ENCODE measurements at regions not wholly inside any gene's neighbourhood (a gene's known extent, or its start where the extent isn't known, plus 50 kb on each side); places are given as distances from the start of the nearest gene placed in this dataset.
A peak's percentile ranks its signal among the peaks of the same experiment; 100 is the strongest.

DNA sequence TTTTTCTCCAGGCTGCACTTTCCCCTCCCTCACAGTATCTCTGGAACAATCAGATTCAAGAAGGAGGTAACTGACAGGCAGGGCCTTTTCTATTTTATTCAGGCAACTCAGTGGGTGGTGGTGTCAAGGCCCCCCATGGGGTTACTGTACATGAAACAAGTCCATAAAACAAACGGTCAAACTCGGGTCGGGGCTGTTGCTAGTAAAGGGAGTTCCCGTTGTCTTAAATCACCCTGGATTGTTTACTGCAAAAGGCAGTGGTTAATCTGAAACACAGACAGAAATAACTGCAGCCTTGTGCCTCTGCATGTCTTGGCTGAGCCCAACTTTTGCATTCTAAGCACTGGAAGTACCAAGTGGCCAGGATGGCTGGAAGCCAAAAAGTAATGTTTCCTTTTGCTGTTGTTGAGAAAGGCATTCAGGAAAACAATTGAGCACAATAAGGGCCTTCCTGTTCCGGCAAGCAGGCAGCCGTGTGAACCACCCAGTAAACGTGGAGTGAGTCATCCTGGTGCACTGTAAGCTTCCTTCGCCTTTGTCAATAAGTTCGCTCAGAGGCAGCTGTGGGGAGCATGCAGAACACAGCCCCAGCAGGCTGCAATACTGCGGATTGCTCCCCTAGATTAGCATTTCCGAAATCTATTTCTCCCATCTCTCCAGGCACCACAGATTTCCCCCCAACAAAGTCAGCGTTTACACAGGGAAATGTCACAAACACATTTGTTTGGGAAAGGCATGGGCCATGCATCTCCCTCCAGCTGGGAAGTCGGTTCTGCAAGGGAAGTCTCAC lies 149.6 kb downstream of the IRS1 start (continued):
- TF ChIP-seq, protein P1, sequence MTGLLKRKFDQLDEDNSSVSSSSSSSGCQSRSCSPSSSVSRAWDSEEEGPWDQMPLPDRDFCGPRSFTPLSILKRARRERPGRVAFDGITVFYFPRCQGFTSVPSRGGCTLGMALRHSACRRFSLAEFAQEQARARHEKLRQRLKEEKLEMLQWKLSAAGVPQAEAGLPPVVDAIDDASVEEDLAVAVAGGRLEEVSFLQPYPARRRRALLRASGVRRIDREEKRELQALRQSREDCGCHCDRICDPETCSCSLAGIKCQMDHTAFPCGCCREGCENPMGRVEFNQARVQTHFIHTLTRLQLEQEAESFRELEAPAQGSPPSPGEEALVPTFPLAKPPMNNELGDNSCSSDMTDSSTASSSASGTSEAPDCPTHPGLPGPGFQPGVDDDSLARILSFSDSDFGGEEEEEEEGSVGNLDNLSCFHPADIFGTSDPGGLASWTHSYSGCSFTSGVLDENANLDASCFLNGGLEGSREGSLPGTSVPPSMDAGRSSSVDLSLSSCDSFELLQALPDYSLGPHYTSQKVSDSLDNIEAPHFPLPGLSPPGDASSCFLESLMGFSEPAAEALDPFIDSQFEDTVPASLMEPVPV (CRISPR knock-in tag; IDR thresholded peaks at IDR 0.05) = no peak
- peak; percentile 84; the same call in 1 of the 2 replicates for TF ChIP-seq NFAT5 (CRISPR knock-in tag; IDR thresholded peaks at IDR 0.05)
- TF ChIP-seq ZBTB46 (CRISPR knock-in tag; IDR thresholded peaks at IDR 0.05; ENCODE audit: borderline replicate concordance) = no peak
- peak; percentile 82; the same call in 1 of the 2 replicates for TF ChIP-seq ZNF350 (CRISPR knock-in tag; IDR thresholded peaks at IDR 0.05; ENCODE audit: borderline replicate concordance, low read depth)
- TF ChIP-seq RBM39 (IDR thresholded peaks at IDR 0.05; ENCODE audit: low read depth, low read length, poor library complexity, severe bottlenecking) = no peak
- TF ChIP-seq EZH2 (conservative IDR thresholded peaks at IDR 0.05; ENCODE audit: low read depth, low read length) = no peak
- no peak for TF ChIP-seq HHEX (CRISPR knock-in tag; IDR thresholded peaks at IDR 0.05)
- TF ChIP-seq, protein P2, sequence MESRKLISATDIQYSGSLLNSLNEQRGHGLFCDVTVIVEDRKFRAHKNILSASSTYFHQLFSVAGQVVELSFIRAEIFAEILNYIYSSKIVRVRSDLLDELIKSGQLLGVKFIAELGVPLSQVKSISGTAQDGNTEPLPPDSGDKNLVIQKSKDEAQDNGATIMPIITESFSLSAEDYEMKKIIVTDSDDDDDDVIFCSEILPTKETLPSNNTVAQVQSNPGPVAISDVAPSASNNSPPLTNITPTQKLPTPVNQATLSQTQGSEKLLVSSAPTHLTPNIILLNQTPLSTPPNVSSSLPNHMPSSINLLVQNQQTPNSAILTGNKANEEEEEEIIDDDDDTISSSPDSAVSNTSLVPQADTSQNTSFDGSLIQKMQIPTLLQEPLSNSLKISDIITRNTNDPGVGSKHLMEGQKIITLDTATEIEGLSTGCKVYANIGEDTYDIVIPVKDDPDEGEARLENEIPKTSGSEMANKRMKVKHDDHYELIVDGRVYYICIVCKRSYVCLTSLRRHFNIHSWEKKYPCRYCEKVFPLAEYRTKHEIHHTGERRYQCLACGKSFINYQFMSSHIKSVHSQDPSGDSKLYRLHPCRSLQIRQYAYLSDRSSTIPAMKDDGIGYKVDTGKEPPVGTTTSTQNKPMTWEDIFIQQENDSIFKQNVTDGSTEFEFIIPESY (CRISPR knock-in tag; IDR thresholded peaks at IDR 0.05) = peak; percentile 80; the same call in 1 of the 2 replicates
- TF ChIP-seq ZNF205 (CRISPR knock-in tag; IDR thresholded peaks at IDR 0.05) = peak; percentile 72; the same call in 1 of the 2 replicates
- TF ChIP-seq ZNF235 (CRISPR knock-in tag; IDR thresholded peaks at IDR 0.05; ENCODE audit: borderline replicate concordance) = no peak
- peak; percentile 84; the same call in 1 of the 2 replicates for TF ChIP-seq ZBTB10 (CRISPR knock-in tag; IDR thresholded peaks at IDR 0.05; ENCODE audit: borderline replicate concordance)
